Thyroid gland (tissue), 4 donors: ENCODE measurements at regions not wholly inside any gene's neighbourhood (a gene's known extent, or its start where the extent isn't known, plus 50 kb on each side); places are given as distances from the start of the nearest gene placed in this dataset.

ENCODE experiments used
- DNase-seq, 2 donors: peaks; one replicate each; pipeline ENCODE4 v3.0.0-alpha.2; 2019
- H3K27ac ChIP-seq, 3 donors: fragments of 200-600 bp; sonication (generic); 1 replicate in 2 of 3; 2 replicates in 1 of 3; pipeline ENCODE4 v1.5.1; 2016 to 2019; ENCODE audit warnings: mild to moderate bottlenecking in 1 of 3, moderate library complexity in 1 of 3
- H3K27me3 ChIP-seq: fragments of 200-600 bp; sonication (generic); one replicate; pipeline ENCODE4 v1.5.1; 2019
- H3K36me3 ChIP-seq, 2 donors: fragments of 200-600 bp; sonication (generic); one replicate each; pipeline ENCODE4 v1.5.1; 2016 to 2019
- H3K4me1 ChIP-seq, 2 donors: fragments of 200-600 bp; sonication (generic); one replicate each; pipeline ENCODE4 v1.5.1; 2017 to 2019
- H3K4me3 ChIP-seq, 3 donors: fragments of 200-600 bp; sonication (generic); replicated peaks in 1 of 3; 1 replicate in 2 of 3; 2 replicates in 1 of 3; pipeline ENCODE4 v1.5.1; 2016; ENCODE audit warnings: mild to moderate bottlenecking in 1 of 3
- H3K9me3 ChIP-seq: fragments of 200-600 bp; sonication (generic); one replicate; pipeline ENCODE4 v1.5.1; 2017
- POLR2A ChIP-seq, 2 donors: fragments of 450-650 bp; IDR thresholded peaks; one replicate each; pipeline ENCODE4 v1.6.1; 2017; ENCODE audit warnings: antibody characterized with exemption in 2 of 2, mild to moderate bottlenecking in 2 of 2, moderate library complexity in 1 of 2
- WGBS, 2 donors: methylation state at CpG; one replicate each; pipeline ENCODE4 v1.1.5; 2017; 5-methylcytosine and 5-hydroxymethylcytosine counted together
- intact Hi-C: fragments of 100-400 bp; cut with DNase I; formaldehyde crosslinking; loops from one replicate; pipeline ENCODE4 v1.15.1; 2023
- TF ChIP-seq, protein P1 (sequence below), 6 experiments: fragments of 200-600 bp in 3 of 6; fragments of 450-650 bp in 3 of 6; sonication (generic) in 3 of 6; IDR thresholded peaks; one replicate each; pipeline ENCODE4 v1.5.1; 2016 to 2019; ENCODE audit warnings: antibody characterized with exemption in 6 of 6, mild to moderate bottlenecking in 2 of 6, inconsistent platforms in 1 of 6, moderate library complexity in 1 of 6

DNA sequence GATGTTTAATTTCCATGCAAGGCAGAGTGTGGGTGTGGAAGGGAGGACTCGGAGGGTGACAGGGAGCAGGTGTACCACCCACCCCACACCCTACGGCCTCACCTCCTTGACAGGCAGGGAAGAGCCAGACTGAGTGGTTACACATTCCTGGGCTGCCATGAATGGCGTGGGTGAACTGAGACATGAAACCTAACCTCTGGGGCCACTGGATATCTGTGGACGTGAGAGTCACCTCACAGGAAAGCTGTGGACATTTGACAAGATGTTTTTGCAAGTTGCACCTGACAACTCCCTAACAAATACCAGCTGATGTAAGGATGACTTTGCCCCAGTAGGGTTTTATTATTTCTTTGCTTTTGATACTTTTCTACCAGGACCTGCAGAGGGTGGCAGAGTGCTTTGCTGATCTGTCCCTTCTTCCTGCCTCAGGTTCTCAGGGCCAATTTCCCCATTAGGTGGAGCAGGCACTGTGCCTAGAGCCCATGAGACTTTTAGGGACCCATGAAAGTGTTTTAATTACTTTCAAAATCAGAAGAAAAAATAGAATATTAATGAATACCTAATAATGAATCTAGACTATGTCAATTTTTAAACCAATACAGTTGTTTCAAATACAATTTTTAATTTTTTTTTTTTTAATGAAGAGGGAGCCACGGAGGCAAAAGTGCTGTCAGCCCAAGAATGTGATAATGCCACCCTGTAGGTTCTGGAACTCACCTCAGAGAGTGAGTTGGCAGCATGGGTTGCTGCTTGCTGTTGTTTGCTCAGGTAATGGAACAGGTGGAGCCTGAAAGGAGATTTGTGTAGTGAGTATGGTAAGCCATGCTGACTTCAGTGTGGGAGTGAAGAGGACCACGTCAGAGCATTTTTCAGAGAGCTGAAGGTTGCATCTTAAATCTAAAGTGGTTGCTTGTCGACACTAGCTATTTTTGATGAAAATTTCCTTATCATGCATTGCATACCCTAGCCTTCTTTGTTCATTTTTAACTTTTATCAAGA, 58.0 kb upstream of the CYSLTR2 start:
- Histone ChIP-seq H3K4me3 (no peak overlapping the region), H3K9me3 (no peaks in the 10 kb centered on the region), H3K36me3 (no peaks in the 10 kb centered on the region), H3K27ac (peak overlapping the region in 1 of 3 donors; percentile 23), H3K27me3 (no peaks in the 10 kb centered on the region), H3K4me1 (no peaks in the 10 kb centered on the region)
- intact Hi-C loops, result loop anchor here (10.0 kb wide), 1 partner anchor 139 kb away; no protein-coding TSS in a partner anchor
- peak; percentile 61 to 67 for DNase-seq
- 56 to 61% methylated on average over 7 of the region's 7 CpGs for WGBS, 2 donors
- no peak for TF ChIP-seq POLR2A (IDR thresholded peaks at IDR 0.05)
- TF ChIP-seq, protein P1, sequence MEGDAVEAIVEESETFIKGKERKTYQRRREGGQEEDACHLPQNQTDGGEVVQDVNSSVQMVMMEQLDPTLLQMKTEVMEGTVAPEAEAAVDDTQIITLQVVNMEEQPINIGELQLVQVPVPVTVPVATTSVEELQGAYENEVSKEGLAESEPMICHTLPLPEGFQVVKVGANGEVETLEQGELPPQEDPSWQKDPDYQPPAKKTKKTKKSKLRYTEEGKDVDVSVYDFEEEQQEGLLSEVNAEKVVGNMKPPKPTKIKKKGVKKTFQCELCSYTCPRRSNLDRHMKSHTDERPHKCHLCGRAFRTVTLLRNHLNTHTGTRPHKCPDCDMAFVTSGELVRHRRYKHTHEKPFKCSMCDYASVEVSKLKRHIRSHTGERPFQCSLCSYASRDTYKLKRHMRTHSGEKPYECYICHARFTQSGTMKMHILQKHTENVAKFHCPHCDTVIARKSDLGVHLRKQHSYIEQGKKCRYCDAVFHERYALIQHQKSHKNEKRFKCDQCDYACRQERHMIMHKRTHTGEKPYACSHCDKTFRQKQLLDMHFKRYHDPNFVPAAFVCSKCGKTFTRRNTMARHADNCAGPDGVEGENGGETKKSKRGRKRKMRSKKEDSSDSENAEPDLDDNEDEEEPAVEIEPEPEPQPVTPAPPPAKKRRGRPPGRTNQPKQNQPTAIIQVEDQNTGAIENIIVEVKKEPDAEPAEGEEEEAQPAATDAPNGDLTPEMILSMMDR (IDR thresholded peaks at IDR 0.05), result peak in 5 of 6 experiments; percentile 25 to 78 (median 62)

DNA sequence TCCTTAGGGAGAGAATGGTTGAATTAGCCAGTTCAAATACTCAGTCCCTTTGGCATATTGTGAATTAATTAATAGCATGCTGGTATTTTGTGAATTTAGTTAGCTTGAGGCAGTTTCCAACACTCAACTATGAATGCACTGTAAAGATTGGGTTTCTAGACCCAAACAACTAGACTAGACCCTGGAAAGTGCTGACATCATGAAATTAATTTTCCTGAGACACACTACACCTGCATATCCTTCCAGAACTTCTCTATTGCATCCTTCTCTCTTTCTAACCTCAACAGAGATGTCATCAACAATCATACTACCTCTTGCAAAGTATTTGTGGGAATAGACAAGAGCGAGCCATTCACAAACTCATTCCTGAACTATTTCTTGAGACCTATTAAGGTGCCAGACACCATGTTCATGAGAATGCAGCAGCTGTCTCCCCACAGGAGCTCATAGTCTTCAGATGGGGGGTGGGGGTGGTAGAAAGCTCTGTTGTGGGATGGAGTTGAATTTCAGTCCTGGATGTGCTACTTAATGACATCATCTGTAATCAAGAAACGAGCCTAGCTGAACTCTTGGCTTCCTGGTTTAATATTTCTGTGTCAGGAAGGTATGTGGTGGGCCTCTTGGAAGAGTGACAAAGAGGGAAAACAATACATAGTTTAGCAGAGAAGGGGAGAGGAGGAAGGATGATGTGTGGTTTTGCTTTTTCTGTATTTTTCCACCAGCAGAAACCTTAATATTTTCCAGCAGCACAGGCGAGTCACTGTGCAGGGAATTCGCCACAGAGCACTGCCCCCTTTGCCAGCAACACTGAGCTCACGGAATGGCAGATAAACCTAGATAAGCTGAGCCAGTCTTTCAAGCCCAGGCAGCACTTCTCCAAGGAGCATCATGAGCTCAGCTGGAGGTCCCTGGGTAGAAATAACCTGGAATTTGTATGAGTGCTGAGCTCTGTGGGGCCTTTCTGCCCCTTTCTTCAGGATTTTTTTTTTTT, 53.1 kb upstream of the CYSLTR2 start:
- intact Hi-C loops, result loop anchor here (5.0 kb wide), 1 partner anchor 162 kb away; no protein-coding TSS in a partner anchor
- Histone ChIP-seq H3K27me3 (no peaks in the 10 kb centered on the region), H3K27ac (no peak overlapping the region), H3K4me3 (no peak overlapping the region), H3K4me1 (no peaks in the 10 kb centered on the region), H3K9me3 (no peaks in the 10 kb centered on the region), H3K36me3 (no peaks in the 10 kb centered on the region)
- 65 to 73% methylated on average over 5 of the region's 5 CpGs for WGBS, 2 donors
- no peak for DNase-seq
- no peak for TF ChIP-seq POLR2A (IDR thresholded peaks at IDR 0.05)
- TF ChIP-seq, protein P1 (IDR thresholded peaks at IDR 0.05), result no peak

DNA sequence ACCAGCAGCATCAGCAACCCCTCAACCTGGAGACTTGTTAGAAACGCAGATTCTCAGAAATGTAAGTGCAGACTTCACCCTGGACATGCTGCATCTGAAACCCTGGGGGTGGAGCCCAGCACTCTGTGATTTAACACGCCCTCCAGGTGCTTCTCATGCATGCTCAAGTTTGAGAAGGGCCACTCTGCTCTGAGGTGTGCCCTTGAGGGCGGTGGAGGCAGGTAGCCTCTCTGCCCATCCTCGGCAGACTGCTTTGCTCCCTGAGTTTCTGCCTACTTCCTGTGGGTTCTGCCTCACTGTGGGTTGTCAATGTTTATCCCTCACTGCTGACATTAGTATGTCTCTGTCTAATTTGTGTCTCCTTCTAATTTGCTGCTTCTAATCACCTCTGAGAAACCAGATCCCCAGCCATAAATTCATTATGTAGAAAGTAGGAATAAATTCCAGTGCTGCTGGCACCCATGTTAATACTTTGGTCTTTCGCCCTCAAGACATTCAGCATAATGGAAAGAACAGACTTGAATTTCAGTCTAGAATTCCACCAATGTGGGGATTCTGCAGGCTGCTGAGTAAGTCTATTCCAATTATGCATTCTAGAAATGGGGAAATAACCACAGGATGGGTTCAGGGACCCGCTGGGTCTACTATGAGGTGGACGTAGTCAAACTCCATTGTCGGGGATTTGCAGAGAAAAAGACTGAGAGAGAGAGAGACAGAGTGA, 51.3 kb upstream of the CYSLTR2 start:
- WGBS, 2 donors, result 59 to 81% methylated on average over 8 of the region's 8 CpGs
- TF ChIP-seq POLR2A (IDR thresholded peaks at IDR 0.05), result no peak
- TF ChIP-seq, protein P1 (IDR thresholded peaks at IDR 0.05), result no peak
- intact Hi-C loops, result loop anchor here (5.0 kb wide), 1 partner anchor 160 kb away; no protein-coding TSS in a partner anchor
- Histone ChIP-seq H3K27me3 (no peaks in the 10 kb centered on the region), H3K4me3 (no peak overlapping the region), H3K4me1 (no peaks in the 10 kb centered on the region), H3K9me3 (no peaks in the 10 kb centered on the region), H3K27ac (no peak overlapping the region), H3K36me3 (no peaks in the 10 kb centered on the region)
- DNase-seq, result peak; percentile 36 to 72

DNA sequence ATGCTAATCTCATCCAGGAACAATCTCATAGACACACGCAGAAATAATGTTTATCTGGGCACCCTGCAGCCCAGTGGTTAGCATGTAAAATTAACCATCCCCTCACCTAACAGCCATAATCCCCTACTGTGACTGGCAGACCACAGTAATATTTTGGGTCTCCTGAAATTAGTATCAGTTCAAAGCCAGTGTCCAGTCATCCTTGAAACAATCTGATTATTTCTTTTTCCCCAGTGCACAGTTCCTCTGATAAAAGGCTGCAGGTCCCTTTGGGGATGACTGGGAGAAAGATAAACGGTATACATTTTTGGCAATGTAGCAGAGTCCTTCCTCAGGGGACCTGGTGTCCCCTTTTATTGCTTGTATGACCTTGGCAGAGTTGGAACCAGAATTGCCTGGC, 50.4 kb upstream of the CYSLTR2 start:
- no peaks in the 10 kb centered on the region for H3K4me1 ChIP-seq
- DNase-seq, result no peak
- H3K4me3 ChIP-seq, result no peak overlapping the region
- intact Hi-C loops, result loop anchor here (5.0 kb wide), 1 partner anchor 159 kb away; no protein-coding TSS in a partner anchor
- WGBS, 2 donors, result 77 to 82% methylated on average over 2 of the region's 2 CpGs
- H3K27ac ChIP-seq, result no peak overlapping the region
- TF ChIP-seq POLR2A (IDR thresholded peaks at IDR 0.05), result no peak
- TF ChIP-seq, protein P1 (IDR thresholded peaks at IDR 0.05), result no peak
- H3K36me3 ChIP-seq, result no peaks in the 10 kb centered on the region
- no peaks in the 10 kb centered on the region for H3K27me3 ChIP-seq
- no peaks in the 10 kb centered on the region for H3K9me3 ChIP-seq
